Right lobe of liver (tissue), 6 donors: ENCODE measurements at regions not wholly inside any gene's neighbourhood (a gene's known extent, or its start where the extent isn't known, plus 50 kb on each side); places are given as distances from the start of the nearest gene placed in this dataset.

Source experiments
- ATAC-seq, 4 donors: fragments of 200-7000 bp; cut with Tn5 transposase; one replicate each; pipeline ENCODE4 v1.9.1; 2020; ENCODE audit warnings: mild to moderate bottlenecking in 4 of 4, moderate library complexity in 4 of 4
- DNase-seq, 3 donors: peaks; one replicate each; pipeline ENCODE4 v3.0.0-alpha.2; 2020
- H3K27ac ChIP-seq, 3 donors: fragments of 200-600 bp; one replicate each; pipeline ENCODE4 v1.8.0; 2022
- H3K27me3 ChIP-seq, 2 donors: fragments of 200-600 bp; one replicate each; pipeline ENCODE4 v1.8.0; 2022
- H3K36me3 ChIP-seq, 4 donors: fragments of 200-600 bp; sonication (generic) in 1 of 4; one replicate each; pipeline versions ENCODE4 v1.5.1 to v1.8.0; 2017 to 2022; ENCODE audit warnings: control low read depth in 1 of 4
- H3K4me1 ChIP-seq, 4 donors: fragments of 200-600 bp; sonication (generic) in 1 of 4; one replicate each; pipeline versions ENCODE4 v1.5.1 to v1.8.0; 2017 to 2022; ENCODE audit warnings: control low read depth in 1 of 4
- H3K4me3 ChIP-seq, 3 donors: fragments of 200-600 bp; one replicate each; pipeline ENCODE4 v1.8.0; 2022
- H3K9me3 ChIP-seq, 4 donors: fragments of 200-600 bp; sonication (generic) in 1 of 4; one replicate each; pipeline versions ENCODE4 v1.5.1 to v1.8.0; 2017 to 2022; ENCODE audit warnings: control low read depth in 1 of 4
- CTCF ChIP-seq, 4 donors: fragments of 200-600 bp in 3 of 4; fragments of 450-650 bp in 1 of 4; IDR thresholded peaks; one replicate each; pipeline versions ENCODE4 v1.5.1 to v1.8.0; 2016 to 2022; ENCODE audit warnings: antibody characterized with exemption in 4 of 4, mild to moderate bottlenecking in 2 of 4
- POLR2A ChIP-seq: fragments of 450-650 bp; IDR thresholded peaks from one replicate; pipeline ENCODE4 v1.6.1; 2017; ENCODE audit warnings: antibody characterized with exemption, mild to moderate bottlenecking
- WGBS: methylation state at CpG from one replicate; pipeline ENCODE4 v1.1.6; 2018; ENCODE audit warnings: low coverage, low lambda C conversion rate; ENCODE audit not compliant: insufficient coverage; ENCODE audit errors: missing lambda C conversion rate; 5-methylcytosine and 5-hydroxymethylcytosine counted together
- intact Hi-C, 2 donors: fragments of 100-400 bp; cut with DNase I; formaldehyde crosslinking; loops; one replicate each; pipeline versions ENCODE4 v1.11.2 to v1.14.1; 2022
- donor health status: DM: no; HTN: yes; CAD: no.
- donor health status: DM: no; HTN: no; CAD: no.
- donor health status: DM: no; HTN: no; CAD: no.
- donor health status: DM: no; HTN: yes; CAD: no.
- donor health status: DM: no; HTN: yes; CAD: no.

DNA sequence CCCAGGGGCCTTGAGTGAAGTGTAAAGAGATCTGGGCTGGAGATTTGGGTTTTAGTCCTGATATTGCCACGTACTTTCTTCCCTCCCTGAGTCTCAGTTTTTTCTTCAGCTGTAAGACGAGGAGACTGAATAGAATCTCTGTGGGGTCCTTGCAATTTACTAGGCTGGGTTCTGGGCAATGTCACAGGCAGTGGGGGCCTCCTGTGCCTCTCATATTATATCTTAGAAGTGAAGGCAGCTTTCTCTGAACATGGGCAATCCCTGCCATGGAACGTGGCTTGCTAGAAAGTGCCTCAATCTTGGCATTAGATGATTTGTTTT is 62.0 kb upstream of the PTPRJ start:
- no peak for ATAC-seq
- TF ChIP-seq CTCF (IDR thresholded peaks at IDR 0.05), result no peak
- TF ChIP-seq POLR2A, result no peak
- intact Hi-C loops, result no loop called here
- Histone ChIP-seq H3K4me1 (no peaks in the 10 kb centered on the region), H3K27ac (no peak overlapping the region), H3K36me3 (no peaks in the 10 kb centered on the region), H3K27me3 (no peaks in the 10 kb centered on the region), H3K4me3 (no peak overlapping the region), H3K9me3 (no peaks in the 10 kb centered on the region)
- WGBS, result 37% methylated on average over 2 of the region's 3 CpGs
- no peak for DNase-seq

DNA sequence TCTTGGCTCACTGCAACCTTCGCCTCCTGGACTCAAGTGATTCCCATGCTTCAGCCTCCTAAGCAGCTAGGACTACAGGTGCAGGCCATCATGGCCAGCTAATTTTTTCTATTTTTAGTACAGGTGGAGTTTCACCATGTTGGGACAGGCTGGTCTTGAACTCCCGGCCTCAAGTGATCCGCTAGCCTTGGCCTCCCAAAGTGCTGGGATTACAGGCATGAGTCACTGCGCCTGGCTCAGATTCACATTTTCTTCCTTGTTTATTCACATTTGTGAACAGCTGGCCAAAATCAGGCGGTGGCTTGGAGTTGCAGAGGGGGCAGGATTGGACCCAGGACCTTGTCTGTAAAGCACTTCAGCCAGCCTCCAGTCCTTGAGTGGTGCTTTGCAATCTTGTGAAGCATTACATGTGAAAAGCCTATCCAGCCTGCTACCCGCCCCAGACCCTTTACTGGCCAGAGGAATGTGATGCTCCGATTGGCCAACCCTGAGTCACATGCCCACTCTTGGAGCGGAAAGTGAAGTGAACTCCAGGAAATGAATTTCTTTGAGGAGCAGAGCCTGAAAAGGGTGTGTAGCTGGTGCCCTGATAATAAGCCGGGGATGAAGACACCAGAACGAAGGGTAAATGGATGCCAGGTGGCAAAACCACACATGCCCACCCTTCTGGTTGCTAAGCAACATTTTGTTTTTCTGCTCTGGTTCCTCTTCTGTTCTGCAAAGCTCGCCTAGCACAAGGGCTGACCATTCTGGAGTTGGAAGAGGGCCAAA is 62.6 kb upstream of the PTPRJ start:
- H3K27ac ChIP-seq, result no peak overlapping the region
- no peaks in the 10 kb centered on the region for H3K36me3 ChIP-seq
- ATAC-seq (peak; percentile 55 to 69 (median 68)), DNase-seq (peak in 2 of 3 donors; percentile 35 to 54)
- no peak overlapping the region for H3K4me3 ChIP-seq
- TF ChIP-seq CTCF (IDR thresholded peaks at IDR 0.05), result no peak
- TF ChIP-seq POLR2A, result no peak
- no peaks in the 10 kb centered on the region for H3K9me3 ChIP-seq
- H3K27me3 ChIP-seq, result no peaks in the 10 kb centered on the region
- WGBS, result 63% methylated on average over 7 of the region's 11 CpGs
- intact Hi-C loops, result no loop called here
- H3K4me1 ChIP-seq, result peaks cover 0 to 5% (median 0%) of the 10 kb centered on the region in 4 donors

- Histone ChIP-seq H3K4me1 (peaks cover 0 to 8% (median 0%) of the 10 kb centered on the region in 4 donors), H3K27me3 (no peaks in the 10 kb centered on the region), H3K4me3 (no peak overlapping the region), H3K27ac (no peak overlapping the region), H3K36me3 (no peaks in the 10 kb centered on the region), H3K9me3 (no peaks in the 10 kb centered on the region)
- TF ChIP-seq CTCF (IDR thresholded peaks at IDR 0.05) (no peak), POLR2A (no peak)
- intact Hi-C loops, result no loop called here
- DNase-seq, result no peak
- WGBS, result 67% methylated on average over 4 of the region's 9 CpGs
- ATAC-seq, result peak in 1 of 4 donors; percentile 13
These were observed 64.0 kb upstream of the PTPRJ start for GRCh38 chr11:47916361-47916841.

GRCh38 chr11:47915783-47916182 is 64.6 kb upstream of the PTPRJ start:
- H3K27me3 ChIP-seq, result no peaks in the 10 kb centered on the region
- no peak overlapping the region for H3K4me3 ChIP-seq
- DNase-seq (no peak), ATAC-seq (no peak)
- H3K36me3 ChIP-seq, result no peaks in the 10 kb centered on the region
- H3K4me1 ChIP-seq, result peaks cover 0 to 8% (median 0%) of the 10 kb centered on the region in 4 donors
- TF ChIP-seq POLR2A (no peak), CTCF (IDR thresholded peaks at IDR 0.05) (no peak)
- H3K9me3 ChIP-seq, result no peaks in the 10 kb centered on the region
- no peak overlapping the region for H3K27ac ChIP-seq
- intact Hi-C loops, result no loop called here
